Body of pancreas (tissue), 4 donors: ENCODE measurements at regions not wholly inside any gene's neighbourhood (a gene's known extent, or its start where the extent isn't known, plus 50 kb on each side); places are given as distances from the start of the nearest gene placed in this dataset.

Experiments used
- POLR2A ChIP-seq, 3 donors: fragments of 450-650 bp; IDR thresholded peaks; one replicate each; pipeline ENCODE4 v1.6.1; 2016; ENCODE audit warnings: antibody characterized with exemption in 3 of 3, mild to moderate bottlenecking in 2 of 3
- TF ChIP-seq, protein P1 (sequence below), 7 experiments: fragments of 450-650 bp in 4 of 7; fragments of 200-600 bp in 3 of 7; sonication (generic) in 3 of 7; IDR thresholded peaks; one replicate each; pipeline ENCODE4 v1.5.1; 2016 to 2019; ENCODE audit warnings: antibody characterized with exemption in 7 of 7

GRCh38 chrX:47313056-47313455, 57.3 kb upstream of the ZNF157 start:
- TF ChIP-seq, protein P1, sequence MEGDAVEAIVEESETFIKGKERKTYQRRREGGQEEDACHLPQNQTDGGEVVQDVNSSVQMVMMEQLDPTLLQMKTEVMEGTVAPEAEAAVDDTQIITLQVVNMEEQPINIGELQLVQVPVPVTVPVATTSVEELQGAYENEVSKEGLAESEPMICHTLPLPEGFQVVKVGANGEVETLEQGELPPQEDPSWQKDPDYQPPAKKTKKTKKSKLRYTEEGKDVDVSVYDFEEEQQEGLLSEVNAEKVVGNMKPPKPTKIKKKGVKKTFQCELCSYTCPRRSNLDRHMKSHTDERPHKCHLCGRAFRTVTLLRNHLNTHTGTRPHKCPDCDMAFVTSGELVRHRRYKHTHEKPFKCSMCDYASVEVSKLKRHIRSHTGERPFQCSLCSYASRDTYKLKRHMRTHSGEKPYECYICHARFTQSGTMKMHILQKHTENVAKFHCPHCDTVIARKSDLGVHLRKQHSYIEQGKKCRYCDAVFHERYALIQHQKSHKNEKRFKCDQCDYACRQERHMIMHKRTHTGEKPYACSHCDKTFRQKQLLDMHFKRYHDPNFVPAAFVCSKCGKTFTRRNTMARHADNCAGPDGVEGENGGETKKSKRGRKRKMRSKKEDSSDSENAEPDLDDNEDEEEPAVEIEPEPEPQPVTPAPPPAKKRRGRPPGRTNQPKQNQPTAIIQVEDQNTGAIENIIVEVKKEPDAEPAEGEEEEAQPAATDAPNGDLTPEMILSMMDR (IDR thresholded peaks at IDR 0.05) = no peak
- no peak for TF ChIP-seq POLR2A (IDR thresholded peaks at IDR 0.05)
